IMR-90 (cell line): ENCODE measurements at regions not wholly inside any gene's neighbourhood (a gene's known extent, or its start where the extent isn't known, plus 50 kb on each side); places are given as distances from the start of the nearest gene placed in this dataset.

Experiments used
- ATAC-seq: fragments of 200-7000 bp; cut with Tn5 transposase; 2 replicates; pipeline ENCODE4 v1.9.1; 2020; ENCODE audit warnings: low read depth, mild to moderate bottlenecking, moderate library complexity
- BruUV-seq: library from RNA; stranded (reverse); fragments of 400-500 nt; replicated peaks from 2 replicates; lab custom pipeline; 2021; lab: Mats Ljungman, UMichigan
- CTCF ChIA-PET: fragments of 300-600 bp; formaldehyde crosslinking; extraction: SDS; loops from one replicate; lab custom pipeline; 2021; ENCODE audit warnings: antibody characterized with exemption; lab: Yijun Ruan, JAX
- POLR2A ChIA-PET: fragments of 300-600 bp; sonication (Branson Sonifier 250); formaldehyde crosslinking; loops from one replicate; lab custom pipeline; 2022; ENCODE audit warnings: antibody characterized with exemption; ENCODE audit not compliant: unreplicated experiment; lab: Charles Lee
- DNase-seq: peaks from one replicate; pipeline ENCODE4 v3.0.0; 2013
- H2AFZ ChIP-seq: replicated peaks from 2 replicates; pipeline ENCODE3; 2013; ENCODE audit warnings: low read length, mild to moderate bottlenecking; ENCODE audit not compliant: poor library complexity
- H2AK5ac ChIP-seq: 2 replicates; pipeline ENCODE4 v1.6.1; 2013; ENCODE audit warnings: low read depth, low read length, inconsistent platforms
- H2AK9ac ChIP-seq: replicated peaks from 2 replicates; pipeline ENCODE3; 2013; ENCODE audit warnings: mild to moderate bottlenecking, low read depth, low read length, moderate library complexity; ENCODE audit not compliant: poor library complexity
- H2BK120ac ChIP-seq: 2 replicates; pipeline ENCODE4 v1.6.1; 2013; ENCODE audit warnings: low read depth, low read length, inconsistent platforms
- H2BK15ac ChIP-seq: 3 replicates; pipeline ENCODE4 v1.6.1; 2013; ENCODE audit warnings: low read depth, low read length, inconsistent platforms
- H2BK20ac ChIP-seq: 2 replicates; pipeline ENCODE4 v1.6.1; 2013; ENCODE audit warnings: low read depth, mild to moderate bottlenecking, inconsistent platforms, low read length, moderate library complexity
- H2BK5ac ChIP-seq: 2 replicates; pipeline ENCODE4 v1.6.1; 2013; ENCODE audit warnings: mild to moderate bottlenecking, low read depth, low read length, inconsistent platforms; ENCODE audit not compliant: poor library complexity, severe bottlenecking
- H3K14ac ChIP-seq: replicated peaks from 2 replicates; pipeline ENCODE4 v1.6.1; 2013; ENCODE audit warnings: low read depth, low read length, inconsistent platforms
- H3K18ac ChIP-seq: 2 replicates; pipeline ENCODE4 v1.6.1; 2013; ENCODE audit warnings: low read depth, low read length, control low read depth
- H3K23ac ChIP-seq: 2 replicates; pipeline ENCODE4 v1.6.1; 2013; ENCODE audit warnings: low read depth, low read length, inconsistent platforms
- H3K27ac ChIP-seq: 2 replicates; pipeline ENCODE4 v1.5.1; 2013; ENCODE audit warnings: mild to moderate bottlenecking, control low read depth, low read length; ENCODE audit not compliant: insufficient read depth
- H3K27me3 ChIP-seq: 2 replicates; pipeline ENCODE4 v1.6.1; 2013; ENCODE audit warnings: low read length; ENCODE audit not compliant: control insufficient read depth, insufficient read depth
- H3K36me3 ChIP-seq: 2 replicates; pipeline ENCODE4 v1.6.1; 2013; ENCODE audit warnings: low read length, mixed read lengths; ENCODE audit not compliant: control insufficient read depth, insufficient read depth
- H3K4ac ChIP-seq: 2 replicates; pipeline ENCODE4 v1.6.1; 2013; ENCODE audit warnings: low read depth, low read length, inconsistent platforms
- H3K4me1 ChIP-seq: 2 replicates; pipeline ENCODE4 v1.6.1; 2013; ENCODE audit warnings: low read length, mixed read lengths; ENCODE audit not compliant: control insufficient read depth, insufficient read depth
- H3K4me2 ChIP-seq: 2 replicates; pipeline ENCODE4 v1.6.1; 2013; ENCODE audit warnings: low read depth, mild to moderate bottlenecking, control low read depth, low read length, moderate library complexity
- H3K4me3 ChIP-seq: 2 replicates; pipeline ENCODE4 v1.5.1; 2013; ENCODE audit warnings: low read depth, mild to moderate bottlenecking, control low read depth, low read length, moderate library complexity; ENCODE audit not compliant: insufficient read depth
- H3K56ac ChIP-seq: 2 replicates; pipeline ENCODE4 v1.6.1; 2013; ENCODE audit warnings: low read length, inconsistent platforms; ENCODE audit not compliant: insufficient read depth; ENCODE audit errors: extremely low read depth
- H3K79me1 ChIP-seq, 2 experiments: 2 replicates each; pipeline ENCODE4 v1.6.1; 2013; ENCODE audit warnings: low read length in 2 of 2, inconsistent platforms in 1 of 2, low read depth in 1 of 2
- H3K9ac ChIP-seq: 2 replicates; pipeline ENCODE4 v1.6.1; 2013; ENCODE audit warnings: low read depth, low read length, control low read depth
- H3K9me1 ChIP-seq: 2 replicates; pipeline ENCODE4 v1.6.1; 2013; ENCODE audit warnings: low read length, inconsistent platforms; ENCODE audit not compliant: insufficient read depth
- H3K9me3 ChIP-seq: 2 replicates; pipeline ENCODE4 v1.6.1; 2013; ENCODE audit warnings: low read length; ENCODE audit not compliant: control insufficient read depth, insufficient read depth
- H4K20me1 ChIP-seq: 2 replicates; pipeline ENCODE4 v1.6.1; 2013; ENCODE audit warnings: low read length, inconsistent platforms; ENCODE audit not compliant: insufficient read depth
- H4K5ac ChIP-seq: 2 replicates; pipeline ENCODE4 v1.6.1; 2013; ENCODE audit warnings: mild to moderate bottlenecking, low read depth, low read length, control low read depth
- H4K8ac ChIP-seq, 2 experiments: 2 replicates each; pipeline ENCODE4 v1.6.1; 2013; ENCODE audit warnings: low read depth in 2 of 2, low read length in 2 of 2, control low read depth in 1 of 2, inconsistent platforms in 1 of 2
- H4K91ac ChIP-seq: 2 replicates; pipeline ENCODE4 v1.6.1; 2013; ENCODE audit warnings: low read depth, low read length, inconsistent platforms; ENCODE audit not compliant: insufficient read depth
- BHLHE40 ChIP-seq: fragments of 150-350 bp; IDR thresholded peaks from 2 replicates; pipeline ENCODE4 v1.6.1; 2016; ENCODE audit warnings: mild to moderate bottlenecking, low read depth, low read length
- MAZ ChIP-seq: IDR thresholded peaks from 2 replicates; pipeline ENCODE4 v1.6.1; 2012; ENCODE audit warnings: low read depth, mild to moderate bottlenecking, low read length, improper control_type of control experiment, moderate library complexity, borderline replicate concordance
- NFE2L2 ChIP-seq: fragments of 150-350 bp; IDR thresholded peaks from 2 replicates; pipeline ENCODE4 v1.6.1; 2016; ENCODE audit warnings: low read depth, mild to moderate bottlenecking, low read length
- POLR2A ChIP-seq: IDR thresholded peaks from 2 replicates; pipeline ENCODE4 v1.6.1; 2012; ENCODE audit warnings: mild to moderate bottlenecking, low read depth, low read length
- RAD21 ChIP-seq: IDR thresholded peaks from 2 replicates; pipeline ENCODE4 v1.6.1; 2012; ENCODE audit warnings: low read length, improper control_type of control experiment
- RFX5 ChIP-seq: IDR thresholded peaks from 2 replicates; pipeline ENCODE4 v1.8.0; 2012; ENCODE audit warnings: low read depth, mild to moderate bottlenecking, low read length, moderate library complexity
- WGBS, 2 experiments: methylation state at CpG; one replicate each; pipeline versions ENCODE4 v1.1.5 to v1.1.7; 2013; ENCODE audit warnings: missing lambda C conversion rate in 2 of 2; ENCODE audit not compliant: insufficient read length in 1 of 2; ENCODE audit errors: extremely low coverage in 2 of 2; 5-methylcytosine and 5-hydroxymethylcytosine counted together
- dilution Hi-C: fragments of 300-500 bp; cut with HindIII; formaldehyde crosslinking; loops from one replicate; pipeline ENCODE4 v1.14.3; 2018; ENCODE audit warnings: low sequenced_read_pairs; ENCODE audit not compliant: unreplicated experiment
- in situ Hi-C: fragments of 300-500 bp; cut with MboI; formaldehyde crosslinking; loops from 3 replicates; pipeline ENCODE4 v1.14.3; 2019; ENCODE audit warnings: low sequenced_read_pairs, inconsistent platforms, mixed read lengths
- intact Hi-C: fragments of 100-400 bp; cut with micrococcal nuclease; formaldehyde crosslinking; loops from 2 replicates; pipeline ENCODE4 v1.10.0; 2022
- TF ChIP-seq, protein P1 (sequence below): fragments of 150-350 bp; IDR thresholded peaks from 2 replicates; pipeline ENCODE4 v1.6.1; 2016; ENCODE audit warnings: low read depth, mild to moderate bottlenecking, low read length, moderate library complexity, borderline replicate concordance
- TF ChIP-seq, protein P2 (sequence below): fragments of 150-350 bp; IDR thresholded peaks from 2 replicates; pipeline ENCODE4 v1.6.1; 2017; ENCODE audit warnings: mild to moderate bottlenecking, antibody characterized with exemption, low read length, low read depth

DNA sequence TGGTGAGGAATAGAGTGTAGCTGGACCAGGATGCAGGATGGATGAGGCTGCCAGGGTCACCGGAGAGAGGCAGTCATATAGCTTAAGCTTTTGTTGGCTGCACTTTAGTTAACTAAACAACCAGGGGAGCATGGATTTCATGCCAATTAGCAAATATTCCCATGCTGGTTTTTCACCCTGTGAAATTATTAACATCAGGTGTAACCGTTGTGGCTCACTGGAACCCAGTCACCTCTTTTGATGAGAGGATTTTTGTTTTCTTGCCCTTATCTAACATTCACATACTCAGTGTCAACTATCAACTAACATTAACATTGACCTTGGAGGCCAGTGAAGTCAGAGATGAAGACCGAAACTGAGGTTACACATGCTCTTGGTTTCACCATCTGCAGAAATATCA, 97.2 kb upstream of the BASP1 start:
- Histone ChIP-seq H2BK5ac (peak overlapping the region; percentile 0), H2BK15ac (peak overlapping the region; percentile 95; the same call in 1 of the 3 replicates), H2AK5ac (peak overlapping the region; percentile 98), H3K56ac (no peak overlapping the region), H3K27ac (no peak overlapping the region), H4K5ac (no peak overlapping the region), H3K18ac (no peak overlapping the region), H3K4me2 (no peak overlapping the region), H3K9me1 (peaks cover 18% of the 10 kb centered on the region), H4K91ac (peak overlapping the region; percentile 82), H3K27me3 (no peaks in the 10 kb centered on the region), H3K79me1 (peaks cover 15 to 22% of the 10 kb centered on the region in 2 experiments), H3K4ac (peak overlapping the region; percentile 82), H3K4me3 (no peak overlapping the region), H3K9me3 (no peaks in the 10 kb centered on the region), H3K4me1 (peaks cover 6% of the 10 kb centered on the region), H3K14ac (0 out of 2 replicates have a peak overlapping the region, but pooled peaks have one; percentile 5), H2AFZ (no peak overlapping the region), H3K36me3 (no peaks in the 10 kb centered on the region), H2BK120ac (peak overlapping the region; percentile 86), H3K23ac (no peak overlapping the region), H3K9ac (no peak overlapping the region), H2AK9ac (no peak overlapping the region), H4K20me1 (no peaks in the 10 kb centered on the region), H4K8ac (peak overlapping the region; percentile 2 to 78; a peak in 2 of 4 replicates), H2BK20ac (peak overlapping the region; percentile 96)
- dilution Hi-C loops = no loop called here
- ATAC-seq = no peak
- in situ Hi-C loops = no loop called here
- ChIA-PET CTCF (no interaction called here), POLR2A (no interaction called here)
- intact Hi-C loops = no loop called here
- TF ChIP-seq, protein P1, sequence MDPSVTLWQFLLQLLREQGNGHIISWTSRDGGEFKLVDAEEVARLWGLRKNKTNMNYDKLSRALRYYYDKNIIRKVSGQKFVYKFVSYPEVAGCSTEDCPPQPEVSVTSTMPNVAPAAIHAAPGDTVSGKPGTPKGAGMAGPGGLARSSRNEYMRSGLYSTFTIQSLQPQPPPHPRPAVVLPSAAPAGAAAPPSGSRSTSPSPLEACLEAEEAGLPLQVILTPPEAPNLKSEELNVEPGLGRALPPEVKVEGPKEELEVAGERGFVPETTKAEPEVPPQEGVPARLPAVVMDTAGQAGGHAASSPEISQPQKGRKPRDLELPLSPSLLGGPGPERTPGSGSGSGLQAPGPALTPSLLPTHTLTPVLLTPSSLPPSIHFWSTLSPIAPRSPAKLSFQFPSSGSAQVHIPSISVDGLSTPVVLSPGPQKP = no peak
- TF ChIP-seq RFX5 (no peak), RAD21 (no peak), NFE2L2 (no peak), MAZ (no peak), BHLHE40 (no peak), POLR2A (no peak)
- TF ChIP-seq, protein P2, sequence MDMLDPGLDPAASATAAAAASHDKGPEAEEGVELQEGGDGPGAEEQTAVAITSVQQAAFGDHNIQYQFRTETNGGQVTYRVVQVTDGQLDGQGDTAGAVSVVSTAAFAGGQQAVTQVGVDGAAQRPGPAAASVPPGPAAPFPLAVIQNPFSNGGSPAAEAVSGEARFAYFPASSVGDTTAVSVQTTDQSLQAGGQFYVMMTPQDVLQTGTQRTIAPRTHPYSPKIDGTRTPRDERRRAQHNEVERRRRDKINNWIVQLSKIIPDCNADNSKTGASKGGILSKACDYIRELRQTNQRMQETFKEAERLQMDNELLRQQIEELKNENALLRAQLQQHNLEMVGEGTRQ = no peak
- no TSS peak for BruUV-seq
- DNase-seq = no peak
- no CpG with 5 or more reads among the region's 3 CpGs for WGBS, 2 experiments
